ENCODE measurements at regions not wholly inside any gene's neighbourhood (a gene's known extent, or its start where the extent isn't known, plus 50 kb on each side); places are given as distances from the start of the nearest gene placed in this dataset.

DNA sequence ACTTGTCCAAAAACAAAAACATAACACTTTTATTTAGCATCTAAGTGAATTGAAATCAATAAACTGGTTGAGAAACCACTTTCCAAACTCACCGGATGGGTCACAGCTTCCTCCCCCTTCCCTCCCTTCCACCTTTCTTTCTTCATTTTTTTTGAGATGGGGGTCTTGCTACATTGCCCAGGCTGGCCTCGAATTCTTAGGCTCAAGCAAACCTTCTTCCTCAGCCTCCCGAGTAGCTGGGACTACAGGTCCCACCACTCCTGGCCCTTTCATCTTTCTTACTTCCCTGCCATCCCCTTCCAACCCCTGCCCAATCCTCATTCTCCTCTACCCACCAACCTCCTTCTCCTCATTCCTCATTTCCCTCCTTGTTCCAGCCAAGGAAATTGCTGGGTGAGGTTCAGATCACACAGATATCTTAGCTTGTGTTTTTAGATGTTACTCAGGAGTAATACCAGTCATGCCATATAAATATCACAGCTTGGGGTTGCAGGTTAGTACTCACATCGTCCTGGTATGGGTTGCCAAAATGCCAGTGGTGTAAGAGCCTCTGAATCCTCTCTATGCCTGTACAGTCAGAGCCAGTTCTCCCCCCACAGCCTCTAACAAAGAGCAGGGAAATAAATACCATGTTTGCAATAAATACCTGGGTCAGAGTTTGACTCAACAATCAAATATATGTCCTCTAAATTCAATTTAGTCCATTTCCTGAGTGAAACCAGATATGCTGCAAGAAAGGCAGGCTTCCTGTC is 132.7 kb upstream of the NDUFV2 start:
- DNase-seq (ENCODE audit: low spot score): no peak

DNA sequence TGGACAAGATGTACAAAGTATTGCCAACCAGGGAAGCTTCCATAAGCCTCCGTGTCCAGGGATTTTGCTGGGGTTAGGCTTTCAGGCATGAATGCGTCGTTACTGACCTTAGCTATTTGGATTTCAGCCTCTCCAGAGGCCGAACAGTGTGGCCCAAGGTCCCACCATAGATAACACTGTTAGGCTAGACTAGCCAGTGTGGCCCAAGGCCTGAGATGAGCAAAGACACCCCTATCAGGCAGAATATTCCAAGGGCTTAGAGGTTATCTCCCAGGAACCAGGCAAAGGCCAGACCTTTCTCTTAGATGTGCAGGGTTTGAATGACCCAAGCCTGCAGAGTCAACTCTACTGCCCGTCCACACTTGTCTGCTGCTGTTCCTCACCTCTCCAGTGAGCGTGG is 131.7 kb upstream of the NDUFV2 start:
- no peak for DNase-seq (ENCODE audit: low spot score)

DNA sequence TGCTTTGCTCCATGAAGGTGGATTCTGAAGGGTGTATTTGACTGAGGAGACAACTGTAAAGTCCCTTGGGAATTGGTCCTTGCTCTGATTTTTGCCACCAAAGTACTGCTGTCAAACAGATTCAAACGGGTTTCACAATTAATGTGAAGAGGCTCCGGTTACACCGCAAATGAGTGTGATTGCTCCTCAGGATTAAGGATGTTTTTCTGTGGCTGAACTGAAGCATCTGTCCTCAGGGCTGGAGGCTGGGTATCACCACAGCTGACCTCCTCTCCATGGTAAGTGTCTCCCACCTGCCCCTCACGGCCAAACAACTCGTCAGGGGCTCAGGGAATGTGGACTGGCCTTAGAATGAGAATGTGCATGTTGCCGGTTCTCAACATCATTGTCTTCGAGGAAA is 130.4 kb upstream of the NDUFV2 start:
- DNase-seq (ENCODE audit: low spot score): no peak

DNA sequence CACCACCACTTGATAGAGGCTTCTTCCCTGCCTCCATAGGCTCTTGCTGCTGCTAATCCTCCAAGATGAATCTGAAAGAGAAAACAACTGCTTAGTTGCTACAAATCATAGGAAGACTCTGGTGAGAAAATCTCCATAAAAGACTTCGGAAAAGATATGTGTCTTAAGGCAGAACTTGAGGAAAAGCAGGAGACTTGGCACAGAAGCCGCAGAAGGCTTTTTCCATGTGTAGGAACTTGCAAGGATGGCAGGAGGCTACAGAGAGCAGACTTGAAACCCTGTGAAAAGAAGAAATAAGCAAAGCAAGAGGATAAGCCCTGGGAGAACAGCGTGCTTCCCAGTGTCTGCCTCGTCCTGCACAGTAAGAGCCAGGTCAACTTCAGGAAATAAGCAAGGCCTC is 128.2 kb upstream of the NDUFV2 start:
- no peak for DNase-seq (ENCODE audit: low spot score)

DNA sequence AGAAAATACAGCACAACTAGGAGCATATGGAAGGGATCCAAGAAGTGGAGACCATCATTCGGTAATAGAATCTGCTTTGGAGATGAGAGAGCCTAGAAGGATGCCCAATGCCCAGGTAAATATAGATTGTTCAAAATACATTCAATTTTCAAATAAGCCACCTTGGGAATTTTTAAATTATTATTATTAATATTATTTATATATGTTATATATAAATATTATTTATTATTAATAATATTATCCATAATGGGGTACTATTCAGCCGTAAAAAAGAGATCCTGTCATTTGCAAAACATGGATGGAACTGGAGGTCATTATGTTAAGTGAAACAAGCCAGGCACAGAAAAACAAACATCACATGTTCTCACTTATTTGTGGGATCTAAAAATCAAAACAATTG is 127.8 kb upstream of the NDUFV2 start:
- no peak for DNase-seq (ENCODE audit: low spot score)

DNA sequence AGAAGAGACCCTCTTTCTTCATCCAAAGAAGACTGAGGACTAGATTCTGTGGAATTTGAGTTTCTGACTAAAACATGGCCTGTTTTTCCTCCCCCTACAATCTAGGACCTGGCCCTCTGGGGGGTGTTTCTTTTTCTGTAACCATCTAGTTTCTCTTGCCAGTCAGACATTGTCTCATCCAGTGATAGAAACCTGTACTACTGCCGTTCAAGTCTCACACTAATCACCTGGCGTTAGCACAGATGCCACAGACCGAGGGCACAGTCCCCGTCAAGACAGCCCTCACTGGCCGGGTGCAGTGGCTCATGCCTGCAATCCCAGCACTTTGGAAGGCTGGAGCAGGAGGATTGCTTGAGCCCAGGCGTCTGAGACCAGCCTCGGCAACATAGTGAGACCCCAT is 126.9 kb upstream of the NDUFV2 start:
- DNase-seq (ENCODE audit: low spot score): no peak

- DNase-seq (ENCODE audit: low spot score): no peak
Observed at GRCh38 chr18:8976606-8977005, 125.9 kb upstream of the NDUFV2 start.

- DNase-seq (ENCODE audit: low spot score): no peak
Observed at GRCh38 chr18:8977166-8977565, 125.3 kb upstream of the NDUFV2 start.

DNA sequence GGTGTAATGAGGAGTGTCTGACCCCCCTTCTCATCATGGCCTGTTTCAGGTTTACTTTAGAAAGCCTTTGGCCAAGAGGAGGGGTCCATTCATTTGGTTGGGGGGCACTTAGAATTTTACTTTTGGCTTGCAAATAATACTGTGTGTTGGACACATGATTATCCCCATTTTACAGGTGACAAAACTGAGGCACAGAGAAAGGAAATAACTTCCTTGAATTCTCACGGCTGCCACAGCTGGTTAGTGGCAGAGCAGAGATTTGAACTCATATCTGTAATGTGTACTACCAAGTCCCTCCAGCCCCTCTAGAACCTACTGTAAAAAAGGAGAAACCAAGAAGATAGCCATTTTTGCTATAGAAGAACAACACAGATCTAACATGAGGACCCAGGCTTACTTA is 124.8 kb upstream of the NDUFV2 start:
- DNase-seq (ENCODE audit: low spot score): no peak

GRCh38 chr18:8978394-8978793 is 124.1 kb upstream of the NDUFV2 start:
- no peak for DNase-seq (ENCODE audit: low spot score)

DNA sequence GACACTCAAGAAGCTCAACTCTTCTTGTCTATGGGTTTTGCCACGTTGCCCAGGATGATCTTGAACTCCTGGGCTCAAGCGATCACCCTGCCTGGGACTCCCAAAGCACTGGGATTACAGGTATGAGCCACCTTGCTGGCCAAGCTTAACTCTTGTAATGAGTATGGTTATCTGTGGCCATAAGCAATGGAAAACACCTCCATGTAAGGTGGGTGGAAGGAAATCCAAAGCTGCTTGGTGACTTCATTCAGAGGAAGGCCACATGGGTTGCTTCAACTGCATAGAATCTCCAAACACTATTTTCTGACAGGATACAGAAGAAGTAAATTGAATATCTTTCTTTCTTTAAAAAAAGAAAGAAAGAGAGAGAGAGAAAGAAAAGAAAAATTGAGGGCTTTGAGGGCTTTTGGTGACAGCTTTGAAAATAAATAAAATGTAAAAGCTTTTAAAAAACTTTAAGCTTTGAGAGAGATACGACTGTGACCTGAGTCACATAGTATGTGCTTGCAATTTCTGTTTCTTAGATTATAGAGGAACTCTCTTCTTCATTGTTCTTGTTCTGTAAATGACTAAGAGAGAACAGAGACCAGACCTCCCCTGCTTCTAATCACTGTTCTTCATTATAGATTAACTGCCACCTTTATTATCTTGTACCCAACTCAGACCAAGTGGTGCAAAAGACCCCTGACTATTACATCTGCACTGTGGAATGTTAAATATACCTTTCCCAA is 123.1 kb upstream of the NDUFV2 start:
- no peak for DNase-seq (ENCODE audit: low spot score)

GRCh38 chr18:8980496-8980895 is 122.0 kb upstream of the NDUFV2 start:
- no peak for DNase-seq (ENCODE audit: low spot score)

DNA sequence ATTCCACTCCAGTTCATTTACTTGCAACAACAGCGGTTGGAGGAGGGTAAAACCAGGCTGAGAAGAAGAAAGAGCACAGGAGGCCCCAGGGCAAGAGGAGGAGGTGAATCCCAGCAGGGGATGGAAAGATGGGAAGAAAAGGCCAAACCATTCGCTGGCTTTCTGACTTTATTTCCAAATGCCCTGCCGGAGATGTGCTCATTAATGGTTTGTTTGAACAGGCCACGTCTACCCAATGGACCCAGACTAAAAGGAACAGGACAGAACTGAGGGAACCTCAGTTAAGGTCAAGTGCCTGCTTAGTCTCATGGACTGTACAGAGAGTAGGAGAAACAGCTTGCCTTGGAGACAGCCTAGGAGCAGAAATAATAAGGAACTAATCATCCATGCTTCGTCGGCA is 121.6 kb upstream of the NDUFV2 start:
- DNase-seq (ENCODE audit: low spot score): no peak

DNA sequence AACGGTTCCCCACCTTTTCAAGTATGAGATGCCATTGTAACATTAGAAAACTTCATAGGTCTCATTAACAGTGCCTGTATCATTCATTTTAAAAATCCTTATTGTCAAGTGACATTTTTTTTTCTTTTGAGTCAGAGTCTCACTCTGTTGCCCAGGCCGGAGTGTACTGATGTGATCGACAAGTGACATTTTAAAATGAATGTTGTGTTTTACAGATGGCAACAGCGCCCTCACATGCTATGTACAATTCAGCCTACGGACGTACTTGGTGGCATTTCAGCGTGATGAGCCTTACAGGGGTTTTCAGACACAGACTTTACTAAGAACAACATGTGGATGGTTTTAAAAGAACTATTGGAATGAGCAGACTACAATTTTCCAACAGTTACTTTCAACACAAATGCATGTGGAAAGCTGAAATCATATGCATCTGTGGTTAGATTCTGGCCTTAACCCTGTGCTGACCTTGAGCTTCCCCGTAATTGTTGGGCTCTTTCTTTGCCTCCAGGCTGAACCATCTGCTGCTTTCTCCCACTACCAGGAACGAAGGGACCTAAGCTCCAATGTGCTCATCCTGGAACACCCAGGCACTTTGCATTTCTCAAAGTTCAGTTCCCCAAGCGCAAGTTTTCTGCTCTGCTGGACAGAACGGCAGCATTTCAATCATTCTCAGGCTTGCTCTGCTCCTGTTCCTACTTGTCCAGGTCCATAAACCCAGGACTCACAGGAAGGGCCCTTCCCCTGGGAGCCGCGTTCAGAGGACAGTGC is 119.9 kb upstream of the NDUFV2 start:
- peak; percentile 49 for DNase-seq (ENCODE audit: low spot score)

- no peak for DNase-seq (ENCODE audit: low spot score)
Observed at GRCh38 chr18:8983195-8983594, 119.3 kb upstream of the NDUFV2 start.

GRCh38 chr18:8984131-8984721 is 118.3 kb upstream of the NDUFV2 start:
- no peak for DNase-seq (ENCODE audit: low spot score)

GRCh38 chr18:8987241-8987640 is 115.3 kb upstream of the NDUFV2 start:
- no peak for DNase-seq (ENCODE audit: low spot score)

DNA sequence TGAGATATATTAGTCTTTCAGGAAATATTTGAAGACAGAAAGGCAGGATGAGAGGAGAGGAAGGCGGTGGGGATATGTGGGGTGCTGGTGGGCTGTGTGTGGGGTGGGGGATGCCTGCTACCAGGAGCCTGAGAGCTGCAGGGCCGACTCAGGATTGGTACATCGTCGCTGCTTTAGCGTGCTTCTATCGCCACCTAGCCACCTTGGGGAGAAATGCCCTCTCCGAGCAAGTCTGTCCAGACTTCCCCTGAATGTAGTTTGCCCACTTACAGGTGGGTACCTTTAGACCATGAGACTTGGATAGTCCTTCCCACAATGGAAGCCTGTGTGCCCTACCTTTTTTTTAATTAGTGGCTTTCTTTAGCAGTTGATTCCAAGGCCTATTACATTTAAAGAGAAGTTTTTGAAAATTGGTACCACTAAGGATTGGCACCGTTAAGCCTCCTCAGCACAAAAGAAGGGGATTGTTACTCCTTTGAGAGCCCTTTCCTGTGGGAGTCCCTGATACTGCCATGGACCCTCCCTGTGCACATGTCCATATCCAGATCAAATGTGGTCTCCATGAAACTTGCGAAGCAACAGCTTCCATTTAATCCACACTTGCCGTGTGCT is 114.1 kb upstream of the NDUFV2 start:
- DNase-seq (ENCODE audit: low spot score): peak; percentile 35

- no peak for DNase-seq (ENCODE audit: low spot score)
Observed at GRCh38 chr18:8989017-8989416, 113.5 kb upstream of the NDUFV2 start.

- DNase-seq (ENCODE audit: low spot score): no peak
Observed at GRCh38 chr18:8989855-8990254, 112.6 kb upstream of the NDUFV2 start.

- DNase-seq (ENCODE audit: low spot score): no peak
Observed at GRCh38 chr18:8990276-8991031, 112.0 kb upstream of the NDUFV2 start.

Measured in mucosa of gallbladder (tissue), 1 donor.